Gastrocnemius medialis (tissue), 4 donors: ENCODE measurements at regions not wholly inside any gene's neighbourhood (a gene's known extent, or its start where the extent isn't known, plus 50 kb on each side); places are given as distances from the start of the nearest gene placed in this dataset.

ENCODE experiments used
- ATAC-seq, 2 donors: fragments of 150-250 bp; one replicate each; pipeline ENCODE4 v1.9.1; 2016
- DNase-seq, 2 donors: peaks; one replicate each; pipeline ENCODE4 v3.0.0-alpha.2; 2019
- H3K27ac ChIP-seq, 4 donors: fragments of 200-600 bp; sonication (generic); 1 replicate in 1 of 4; 2 replicates in 3 of 4; pipeline ENCODE4 v1.5.1; 2016 to 2018; ENCODE audit warnings: mild to moderate bottlenecking in 2 of 4, moderate library complexity in 1 of 4
- H3K27me3 ChIP-seq, 3 donors: fragments of 200-600 bp; sonication (generic) in 2 of 3; 1 replicate in 1 of 3; 2 replicates in 2 of 3; pipeline versions ENCODE4 v1.5.1 to v1.6.0; 2016 to 2019; ENCODE audit warnings: mild to moderate bottlenecking in 1 of 3, moderate library complexity in 1 of 3
- H3K36me3 ChIP-seq, 2 donors: fragments of 200-600 bp; sonication (generic) in 1 of 2; one replicate each; pipeline ENCODE4 v1.5.1; 2017 to 2018
- H3K4me1 ChIP-seq, 2 donors: fragments of 200-600 bp; sonication (generic) in 1 of 2; one replicate each; pipeline ENCODE4 v1.5.1; 2016 to 2017; ENCODE audit warnings: mild to moderate bottlenecking in 2 of 2
- H3K4me3 ChIP-seq, 4 donors: fragments of 200-600 bp; sonication (generic) in 3 of 4; 1 replicate in 1 of 4; 2 replicates in 3 of 4; pipeline ENCODE4 v1.5.1; 2016 to 2019; ENCODE audit warnings: mild to moderate bottlenecking in 2 of 4
- H3K9me3 ChIP-seq, 3 donors: fragments of 200-600 bp; sonication (generic) in 2 of 3; 1 replicate in 1 of 3; 2 replicates in 2 of 3; pipeline ENCODE4 v1.5.1; 2016 to 2019
- CTCF ChIP-seq, 5 experiments: fragments of 450-650 bp in 3 of 5; fragments of 200-600 bp in 2 of 5; sonication (generic) in 2 of 5; IDR thresholded peaks in 4 of 5; conservative IDR thresholded peaks in 1 of 5; 1 replicate in 4 of 5; 2 replicates in 1 of 5; pipeline ENCODE4 v1.5.1; 2016 to 2019; ENCODE audit warnings: antibody characterized with exemption in 5 of 5, mild to moderate bottlenecking in 3 of 5, moderate library complexity in 3 of 5
- POLR2A ChIP-seq, 2 donors: fragments of 450-650 bp; IDR thresholded peaks; one replicate each; pipeline ENCODE4 v1.6.1; 2017; ENCODE audit warnings: antibody characterized with exemption in 2 of 2, mild to moderate bottlenecking in 2 of 2, moderate library complexity in 2 of 2
- in situ Hi-C, 4 donors: fragments of 200-750 bp; cut with MboI; loops; one replicate each; pipeline versions ENCODE4 v1.15.0 to v1.8.0; 2017; ENCODE audit warnings: low sequenced_read_pairs in 4 of 4
- intact Hi-C: fragments of 100-400 bp; cut with DNase I; formaldehyde crosslinking; loops from one replicate; pipeline ENCODE4 v1.15.1; 2023; ENCODE audit warnings: low total_unique reads

- H3K4me1 ChIP-seq = no peaks in the 10 kb centered on the region
- in situ Hi-C loops (no loop called here), intact Hi-C loops (no loop called here)
- peaks cover 0 to 13% (median 3%) of the 10 kb centered on the region in 3 donors for H3K27me3 ChIP-seq
- no peak for ATAC-seq
- H3K9me3 ChIP-seq = no peaks in the 10 kb centered on the region
- TF ChIP-seq CTCF (IDR thresholded peaks at IDR 0.05 in 4 of 5, conservative IDR thresholded peaks at IDR 0.05 in 1 of 5) (no peak), POLR2A (IDR thresholded peaks at IDR 0.05) (no peak)
- no peaks in the 10 kb centered on the region for H3K36me3 ChIP-seq
- H3K4me3 ChIP-seq = no peak overlapping the region
- H3K27ac ChIP-seq = no peak overlapping the region
- DNase-seq = no peak
These were observed 138.5 kb upstream of the ZNF184 start for GRCh38 chr6:27611451-27611850.

DNA sequence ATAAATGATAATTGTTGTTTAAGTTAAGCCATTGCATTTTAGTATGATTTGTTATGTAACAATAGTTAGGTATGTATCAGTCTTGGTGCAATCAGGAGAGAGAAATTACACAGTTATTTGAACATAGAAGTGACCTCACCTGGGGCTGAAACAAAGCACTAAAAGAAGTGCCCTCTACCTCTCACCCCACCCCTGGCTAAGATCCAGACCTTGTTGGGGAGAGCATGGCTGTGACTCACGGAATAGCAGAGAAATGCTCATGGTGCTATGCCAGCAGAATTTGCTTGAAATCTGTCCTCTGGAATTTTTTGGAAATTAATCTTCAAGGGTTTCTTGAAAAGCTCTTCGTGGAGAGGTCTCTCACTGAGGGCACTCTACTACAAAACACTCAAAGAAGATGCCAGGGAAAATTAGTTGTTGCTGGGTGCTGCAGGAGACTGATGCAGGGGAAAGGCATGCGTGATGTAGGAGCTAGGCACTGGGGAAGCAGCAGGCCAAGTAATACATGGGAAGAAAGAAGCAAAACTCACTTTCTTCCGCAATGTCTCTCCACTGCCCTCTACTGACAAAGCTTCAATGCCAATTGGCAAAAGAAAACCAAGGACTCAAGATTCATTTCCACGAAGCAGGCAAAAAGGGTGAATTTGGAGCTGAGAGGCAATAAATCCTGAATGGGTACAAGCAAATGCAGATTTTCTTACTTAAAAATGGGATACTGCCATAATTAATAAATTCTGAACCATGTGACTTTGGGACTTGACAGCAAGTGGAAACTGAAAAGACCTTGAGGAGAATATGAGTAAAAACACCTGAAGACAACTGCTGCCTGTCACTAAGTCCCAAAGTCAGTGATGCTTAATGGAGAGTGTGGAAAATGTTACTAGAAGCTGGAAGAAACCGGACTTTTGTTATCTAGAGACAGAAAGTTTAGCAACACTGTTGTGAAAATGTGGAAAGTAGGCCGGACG, 136.3 kb upstream of the ZNF184 start:
- Histone ChIP-seq H3K36me3 (no peaks in the 10 kb centered on the region), H3K27me3 (peaks cover 13 to 22% (median 18%) of the 10 kb centered on the region in 3 donors), H3K9me3 (no peaks in the 10 kb centered on the region), H3K4me3 (no peak overlapping the region), H3K27ac (no peak overlapping the region), H3K4me1 (no peaks in the 10 kb centered on the region)
- in situ Hi-C loops (no loop called here), intact Hi-C loops (no loop called here)
- ATAC-seq = no peak
- TF ChIP-seq CTCF (IDR thresholded peaks at IDR 0.05 in 4 of 5, conservative IDR thresholded peaks at IDR 0.05 in 1 of 5) (no peak), POLR2A (IDR thresholded peaks at IDR 0.05) (no peak)
- DNase-seq = no peak

GRCh38 chr6:27605401-27606342, 132.8 kb upstream of the ZNF184 start:
- H3K27ac ChIP-seq = no peak overlapping the region
- in situ Hi-C loops = no loop called here
- H3K27me3 ChIP-seq = peaks cover 21 to 42% (median 34%) of the 10 kb centered on the region in 3 donors

GRCh38 chr6:27604986-27605385, 132.1 kb upstream of the ZNF184 start:
- H3K36me3 ChIP-seq = no peaks in the 10 kb centered on the region
- intact Hi-C loops = no loop called here
- no peak for DNase-seq
- H3K9me3 ChIP-seq = no peaks in the 10 kb centered on the region
- no peak overlapping the region for H3K27ac ChIP-seq
- in situ Hi-C loops = no loop called here
- TF ChIP-seq CTCF (IDR thresholded peaks at IDR 0.05 in 4 of 5, conservative IDR thresholded peaks at IDR 0.05 in 1 of 5) (no peak), POLR2A (IDR thresholded peaks at IDR 0.05) (no peak)
- no peaks in the 10 kb centered on the region for H3K4me1 ChIP-seq
- no peak for ATAC-seq
- H3K27me3 ChIP-seq = peaks cover 21 to 42% (median 37%) of the 10 kb centered on the region in 3 donors
- no peak overlapping the region for H3K4me3 ChIP-seq

More at GRCh38 chr6:27605401-27606342, 132.8 kb upstream of the ZNF184 start:
- no peak for DNase-seq
- H3K4me1 ChIP-seq = no peaks in the 10 kb centered on the region
- TF ChIP-seq CTCF (IDR thresholded peaks at IDR 0.05 in 4 of 5, conservative IDR thresholded peaks at IDR 0.05 in 1 of 5) (no peak), POLR2A (IDR thresholded peaks at IDR 0.05) (no peak)
- no peaks in the 10 kb centered on the region for H3K36me3 ChIP-seq
- intact Hi-C loops = no loop called here
- no peaks in the 10 kb centered on the region for H3K9me3 ChIP-seq
- no peak overlapping the region for H3K4me3 ChIP-seq
- ATAC-seq = no peak
